HEK293T (cell line): ENCODE measurements at regions not wholly inside any gene's neighbourhood (a gene's known extent, or its start where the extent isn't known, plus 50 kb on each side); places are given as distances from the start of the nearest gene placed in this dataset.

Source experiments
- CTBP1 ChIP-seq: fragments of 450-650 bp; IDR thresholded peaks from 2 replicates; pipeline ENCODE4 v1.6.1; 2016; ENCODE audit warnings: borderline replicate concordance
- FOXK2 ChIP-seq: fragments of 450-650 bp; IDR thresholded peaks from 2 replicates; pipeline ENCODE4 v1.6.1; 2016; ENCODE audit warnings: mild to moderate bottlenecking
- HDGF ChIP-seq: fragments of 450-650 bp; IDR thresholded peaks from 2 replicates; pipeline ENCODE4 v1.6.1; 2017; ENCODE audit warnings: antibody characterized with exemption, borderline replicate concordance
- SUZ12 ChIP-seq: fragments of 450-650 bp; IDR thresholded peaks from 2 replicates; pipeline ENCODE4 v1.6.1; 2016; ENCODE audit warnings: mild to moderate bottlenecking

GRCh38 chr11:24407733-24408132 lies 89.1 kb upstream of the LUZP2 start:
- TF ChIP-seq CTBP1 (no peak), FOXK2 (no peak), SUZ12 (no peak), HDGF (no peak)
